ENCODE measurements at regions not wholly inside any gene's neighbourhood (a gene's known extent, or its start where the extent isn't known, plus 50 kb on each side); places are given as distances from the start of the nearest gene placed in this dataset.

DNA sequence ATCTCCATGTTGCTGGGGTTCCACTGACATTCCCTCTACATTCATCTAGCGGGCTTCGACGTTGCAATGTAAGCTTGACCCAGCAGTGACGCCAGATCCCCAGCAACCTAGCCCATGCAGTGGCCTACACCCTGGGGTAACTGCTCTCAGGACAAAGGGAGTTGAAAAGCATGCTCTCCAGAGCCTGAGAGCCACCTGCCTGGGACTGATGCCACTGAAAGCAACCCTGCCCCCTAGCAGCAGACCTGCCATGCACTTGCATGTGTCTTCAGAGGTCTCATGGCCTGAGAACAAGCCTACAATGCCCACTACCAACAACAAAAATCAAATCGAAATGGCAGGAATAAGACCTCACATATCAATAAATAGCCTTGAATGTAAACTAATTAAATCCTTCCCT is 330.3 kb downstream of the TRIM36 start:
- no peak for TF ChIP-seq EZH2 (IDR thresholded peaks at IDR 0.05; ENCODE audit: insufficient read depth, poor library complexity, severe bottlenecking)
- TF ChIP-seq EZH2phosphoT487 (IDR thresholded peaks at IDR 0.05; ENCODE audit: insufficient read depth, low read depth) = no peak

Data from GM23248 (cell line).